ENCODE measurements at regions not wholly inside any gene's neighbourhood (a gene's known extent, or its start where the extent isn't known, plus 50 kb on each side); places are given as distances from the start of the nearest gene placed in this dataset.
"Not testable (repeated sequence)": the region's sequence is repeated elsewhere in the genome, so short reads cannot be mapped to it uniquely, and the experiment has no call there.

- DNase-seq (ENCODE audit: low read depth in 2 of 2): no peak
Observed at GRCh38 chr4:128758314-128758922, 51.1 kb upstream of the JADE1 start.

GRCh38 chr4:128757712-128758111 lies 51.8 kb upstream of the JADE1 start:
- DNase-seq (ENCODE audit: low read depth in 2 of 2): no peak

- DNase-seq (ENCODE audit: low read depth in 2 of 2): no peak
Observed at GRCh38 chr4:128751354-128751753, 58.1 kb upstream of the JADE1 start.

GRCh38 chr4:128741748-128742147 lies 67.8 kb upstream of the JADE1 start:
- DNase-seq (ENCODE audit: low read depth in 2 of 2): not testable (repeated sequence)

- DNase-seq (ENCODE audit: low read depth in 2 of 2): no peak
Observed at GRCh38 chr4:128737098-128737513, 72.4 kb upstream of the JADE1 start.

GRCh38 chr4:128735714-128736113 lies 73.8 kb upstream of the JADE1 start:
- no peak for DNase-seq (ENCODE audit: low read depth in 2 of 2)

GRCh38 chr4:128728190-128728589 lies 81.3 kb upstream of the JADE1 start:
- DNase-seq (ENCODE audit: low read depth in 2 of 2): no peak

GRCh38 chr4:128727658-128728057 lies 81.8 kb upstream of the JADE1 start:
- no peak for DNase-seq (ENCODE audit: low read depth in 2 of 2)

- no peak for DNase-seq (ENCODE audit: low read depth in 2 of 2)
Observed at GRCh38 chr4:128725405-128726055, 84.0 kb upstream of the JADE1 start.

- no peak for DNase-seq (ENCODE audit: low read depth in 2 of 2)
Observed at GRCh38 chr4:128722911-128723310, 86.6 kb upstream of the JADE1 start.

- DNase-seq (ENCODE audit: low read depth in 2 of 2): no peak
Observed at GRCh38 chr4:128721896-128722295, 87.6 kb upstream of the JADE1 start.

GRCh38 chr4:128720270-128720669 lies 89.2 kb upstream of the JADE1 start:
- no peak for DNase-seq (ENCODE audit: low read depth in 2 of 2)

GRCh38 chr4:128718768-128719167 lies 90.7 kb upstream of the JADE1 start:
- DNase-seq (ENCODE audit: low read depth in 2 of 2): no peak

GRCh38 chr4:128716338-128716737 lies 93.2 kb upstream of the JADE1 start:
- no peak for DNase-seq (ENCODE audit: low read depth in 2 of 2)

GRCh38 chr4:128715616-128716015 lies 93.9 kb upstream of the JADE1 start:
- no peak for DNase-seq (ENCODE audit: low read depth in 2 of 2)

GRCh38 chr4:128711361-128711760 lies 98.1 kb upstream of the JADE1 start:
- DNase-seq (ENCODE audit: low read depth in 2 of 2): no peak

- no peak for DNase-seq (ENCODE audit: low read depth in 2 of 2)
Observed at GRCh38 chr4:128709268-128709667, 100.2 kb upstream of the JADE1 start.

- no peak for DNase-seq (ENCODE audit: low read depth in 2 of 2)
Observed at GRCh38 chr4:128707864-128708263, 101.6 kb upstream of the JADE1 start.

GRCh38 chr4:128703948-128704347 lies 105.6 kb upstream of the JADE1 start:
- DNase-seq (ENCODE audit: low read depth in 2 of 2): no peak

- no peak for DNase-seq (ENCODE audit: low read depth in 2 of 2)
Observed at GRCh38 chr4:128700659-128701350, 108.7 kb upstream of the JADE1 start.

- DNase-seq (ENCODE audit: low read depth in 2 of 2): no peak
Observed at GRCh38 chr4:128698386-128698785, 111.1 kb upstream of the JADE1 start.

GRCh38 chr4:128697323-128697722 lies 112.2 kb upstream of the JADE1 start:
- no peak for DNase-seq (ENCODE audit: low read depth in 2 of 2)

GRCh38 chr4:128690011-128690410 lies 119.5 kb upstream of the JADE1 start:
- DNase-seq (ENCODE audit: low read depth in 2 of 2): no peak

All from stimulated activated CD4-positive, alpha-beta T cell treated with anti-CD3 and anti-CD28 coated beads, Interleukin-1b, Interleukin-23, amount 100 ng/mL, for 4 hours (primary cell).